HAP-1 (cell line): ENCODE measurements at regions not wholly inside any gene's neighbourhood (a gene's known extent, or its start where the extent isn't known, plus 50 kb on each side); places are given as distances from the start of the nearest gene placed in this dataset.

Source experiments
- DNase-seq, 2 experiments: peaks; one replicate each; pipeline ENCODE4 v3.0.0-alpha.2; 2016 to 2020; ENCODE audit warnings: low spot score in 2 of 2
- H3K27me3 ChIP-seq: fragments of 250-450 bp; sonication (Bioruptor Pico); 2 replicates; pipeline ENCODE4 v1.5.1; 2020; ENCODE audit warnings: low read depth, mild to moderate bottlenecking, moderate library complexity
- H3K36me3 ChIP-seq: fragments of 250-450 bp; sonication (Bioruptor Pico); replicated peaks from 2 replicates; pipeline ENCODE4 v1.5.1; 2020; ENCODE audit warnings: mild to moderate bottlenecking
- H3K4me1 ChIP-seq: fragments of 250-450 bp; sonication (Bioruptor Pico); 2 replicates; pipeline ENCODE4 v1.5.1; 2020; ENCODE audit warnings: mild to moderate bottlenecking
- H3K4me3 ChIP-seq: fragments of 250-450 bp; sonication (Bioruptor Pico); 2 replicates; pipeline ENCODE4 v1.5.1; 2020; ENCODE audit warnings: mild to moderate bottlenecking, moderate library complexity
- H3K9me3 ChIP-seq: fragments of 250-450 bp; sonication (Bioruptor Pico); 2 replicates; pipeline ENCODE4 v1.5.1; 2020; ENCODE audit warnings: mild to moderate bottlenecking, moderate library complexity
- in situ Hi-C: fragments of 300-500 bp; cut with MboI; formaldehyde crosslinking; loops from 3 replicates; pipeline ENCODE4 v1.14.3; 2020; ENCODE audit warnings: low sequenced_read_pairs, inconsistent platforms, mixed read lengths

- Histone ChIP-seq H3K4me3 (no peak overlapping the region), H3K27me3 (no peaks in the 10 kb centered on the region), H3K36me3 (no peaks in the 10 kb centered on the region), H3K4me1 (no peaks in the 10 kb centered on the region), H3K9me3 (no peaks in the 10 kb centered on the region)
- DNase-seq: no peak
- in situ Hi-C loops: no loop called here
Measured at GRCh38 chr4:106429885-106430284, 61.3 kb upstream of the GIMD1 start.

- no peak for DNase-seq
- Histone ChIP-seq H3K4me3 (no peak overlapping the region), H3K9me3 (no peaks in the 10 kb centered on the region), H3K4me1 (no peaks in the 10 kb centered on the region), H3K36me3 (no peaks in the 10 kb centered on the region), H3K27me3 (no peaks in the 10 kb centered on the region)
- in situ Hi-C loops: no loop called here
Measured at GRCh38 chr4:106426069-106426468, 57.5 kb upstream of the GIMD1 start.

- no peak for DNase-seq
- no peak overlapping the region for H3K4me3 ChIP-seq
- no peaks in the 10 kb centered on the region for H3K9me3 ChIP-seq
- no peaks in the 10 kb centered on the region for H3K36me3 ChIP-seq
- H3K4me1 ChIP-seq: no peaks in the 10 kb centered on the region
- H3K27me3 ChIP-seq: no peaks in the 10 kb centered on the region
- in situ Hi-C loops: no loop called here
Measured at GRCh38 chr4:106425576-106425975, 57.0 kb upstream of the GIMD1 start.

- no peak overlapping the region for H3K4me3 ChIP-seq
- in situ Hi-C loops: no loop called here
- no peaks in the 10 kb centered on the region for H3K4me1 ChIP-seq
- H3K27me3 ChIP-seq: no peaks in the 10 kb centered on the region
- no peaks in the 10 kb centered on the region for H3K9me3 ChIP-seq
- no peaks in the 10 kb centered on the region for H3K36me3 ChIP-seq
- no peak for DNase-seq
Measured at GRCh38 chr4:106424426-106424825, 55.8 kb upstream of the GIMD1 start.

GRCh38 chr4:106423791-106424190 lies 55.2 kb upstream of the GIMD1 start:
- Histone ChIP-seq H3K4me3 (no peak overlapping the region), H3K36me3 (no peaks in the 10 kb centered on the region), H3K27me3 (no peaks in the 10 kb centered on the region), H3K9me3 (no peaks in the 10 kb centered on the region), H3K4me1 (no peaks in the 10 kb centered on the region)
- DNase-seq: no peak
- in situ Hi-C loops: no loop called here

GRCh38 chr4:106422766-106423165 lies 54.2 kb upstream of the GIMD1 start:
- in situ Hi-C loops: no loop called here
- H3K4me3 ChIP-seq: no peak overlapping the region
- H3K9me3 ChIP-seq: no peaks in the 10 kb centered on the region
- DNase-seq: no peak
- H3K27me3 ChIP-seq: no peaks in the 10 kb centered on the region
- no peaks in the 10 kb centered on the region for H3K36me3 ChIP-seq
- no peaks in the 10 kb centered on the region for H3K4me1 ChIP-seq

- Histone ChIP-seq H3K9me3 (no peaks in the 10 kb centered on the region), H3K4me1 (no peaks in the 10 kb centered on the region), H3K36me3 (no peaks in the 10 kb centered on the region), H3K4me3 (no peak overlapping the region), H3K27me3 (no peaks in the 10 kb centered on the region)
- in situ Hi-C loops: no loop called here
- DNase-seq: no peak
Measured at GRCh38 chr4:106421441-106422296, 53.1 kb upstream of the GIMD1 start.

- Histone ChIP-seq H3K4me3 (no peak overlapping the region), H3K9me3 (no peaks in the 10 kb centered on the region), H3K36me3 (no peaks in the 10 kb centered on the region), H3K27me3 (no peaks in the 10 kb centered on the region; the same call in 1 of the 2 replicates), H3K4me1 (no peaks in the 10 kb centered on the region)
- DNase-seq: no peak
- in situ Hi-C loops: no loop called here
Measured at GRCh38 chr4:106418444-106418843, 49.9 kb upstream of the GIMD1 start.
